GM21367 (cell line): ENCODE measurements at regions not wholly inside any gene's neighbourhood (a gene's known extent, or its start where the extent isn't known, plus 50 kb on each side); places are given as distances from the start of the nearest gene placed in this dataset.
A peak's percentile ranks its signal among the peaks of the same experiment; 100 is the strongest.

Experiments
- ATAC-seq: cut with Tn5 transposase; IDR thresholded peaks from one replicate; pipeline ENCODE4 v1.9.1; 2021; ENCODE audit not compliant: unreplicated experiment

GRCh38 chr6:148140772-148141557 lies 201.7 kb upstream of the SASH1 start:
- ATAC-seq: no peak

DNA sequence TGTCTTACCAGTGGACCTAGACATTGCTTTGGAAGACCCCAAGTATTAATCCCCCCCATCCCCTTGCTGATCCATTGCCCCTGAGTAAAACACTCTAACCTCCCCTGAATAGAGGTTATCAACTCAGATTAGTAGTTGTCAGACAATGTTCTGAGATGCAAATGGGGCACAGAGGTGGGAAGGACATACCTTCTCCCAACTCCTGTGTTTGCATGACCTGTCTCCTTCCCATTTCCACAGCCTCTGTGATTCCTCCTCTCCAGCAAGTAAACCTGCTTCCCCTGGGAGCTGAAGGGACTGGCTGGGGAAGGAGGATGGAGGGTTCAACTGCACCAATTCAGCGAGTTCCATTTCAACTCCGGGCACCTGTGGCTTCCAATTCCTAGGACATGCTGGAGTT lies 199.8 kb upstream of the SASH1 start:
- ATAC-seq: no peak

GRCh38 chr6:148143771-148144170 lies 198.9 kb upstream of the SASH1 start:
- ATAC-seq: no peak

DNA sequence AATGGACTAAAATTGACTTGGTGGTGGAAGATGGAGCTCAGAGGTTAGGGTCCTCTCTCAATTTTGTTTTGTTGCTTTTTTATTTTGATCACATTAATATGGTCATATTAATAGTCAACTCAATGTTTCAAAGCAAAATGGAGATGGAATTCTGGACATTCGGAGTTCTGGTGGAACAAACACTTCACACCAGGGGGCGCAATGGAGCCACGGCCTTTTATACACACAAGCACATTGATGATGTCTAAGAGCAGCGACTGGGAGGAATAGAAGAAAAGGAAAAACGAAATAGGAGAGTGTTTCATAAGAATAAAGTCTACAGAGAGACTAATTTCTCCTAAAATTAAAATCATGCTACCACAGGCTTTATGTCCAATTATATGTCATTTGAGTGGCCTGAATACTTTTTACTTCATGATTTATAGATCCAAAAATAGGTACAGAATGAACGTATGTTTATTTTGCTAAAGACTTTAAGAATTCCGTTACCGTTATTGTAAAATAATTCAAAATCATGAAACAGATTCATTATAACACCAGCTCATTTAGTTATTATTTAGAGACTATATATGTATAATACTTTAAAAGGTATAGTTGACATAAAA lies 197.6 kb upstream of the SASH1 start:
- peak; percentile 72 for ATAC-seq

- ATAC-seq: no peak
Observed at GRCh38 chr6:148146717-148147462, 195.7 kb upstream of the SASH1 start.

DNA sequence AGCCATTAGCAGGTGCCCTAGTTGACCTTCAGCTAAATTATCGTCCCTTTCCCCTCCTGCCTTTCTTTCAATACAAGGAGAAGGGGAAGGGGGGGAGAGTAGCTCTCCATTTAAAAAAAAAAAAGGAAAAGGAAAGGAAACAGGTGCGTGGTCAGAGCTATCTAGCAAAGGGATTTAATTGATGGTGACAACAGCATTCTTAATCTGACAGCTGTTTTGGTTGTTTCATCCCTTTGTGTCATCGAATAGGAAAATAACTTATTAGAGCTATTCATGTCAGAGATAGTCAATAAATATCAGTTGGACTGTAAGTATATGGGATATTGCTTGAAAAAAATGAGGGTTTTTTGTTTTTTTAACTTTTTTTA lies 195.2 kb upstream of the SASH1 start:
- ATAC-seq: no peak

DNA sequence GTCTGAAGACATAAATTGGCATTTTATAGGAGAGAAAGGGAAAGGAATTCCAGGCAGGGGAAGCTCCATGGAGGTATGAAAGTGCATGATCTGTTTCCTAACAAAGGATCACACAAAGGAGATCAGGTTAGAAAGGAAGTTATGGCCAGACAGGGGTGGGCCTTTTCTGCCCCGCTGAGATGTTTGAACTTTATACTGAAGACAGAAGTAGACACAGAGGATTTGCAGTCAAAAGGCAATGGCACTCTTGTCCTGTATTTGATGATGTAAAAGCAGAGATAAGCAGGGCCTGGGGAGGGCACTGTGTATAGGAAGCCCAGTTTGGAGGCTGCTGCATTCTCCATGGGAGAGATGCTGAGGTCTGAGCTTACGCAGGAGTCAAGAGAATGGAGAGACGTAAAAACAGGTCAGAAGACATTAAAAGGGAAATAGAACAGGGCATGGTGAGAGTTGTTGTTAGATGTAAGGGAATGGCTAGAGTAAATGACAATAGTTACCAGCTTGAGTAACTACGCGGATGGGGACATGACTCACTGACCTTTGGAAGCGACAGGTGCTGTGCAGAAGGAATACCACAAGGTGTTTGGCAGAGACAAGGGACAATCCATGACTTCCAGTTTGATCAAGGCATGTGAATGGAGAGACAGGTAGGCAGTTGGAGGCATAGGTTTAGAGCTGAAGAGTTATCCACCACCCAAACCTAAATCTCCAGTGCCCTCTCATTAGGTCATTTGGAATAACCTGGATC lies 190.6 kb upstream of the SASH1 start:
- ATAC-seq: no peak

DNA sequence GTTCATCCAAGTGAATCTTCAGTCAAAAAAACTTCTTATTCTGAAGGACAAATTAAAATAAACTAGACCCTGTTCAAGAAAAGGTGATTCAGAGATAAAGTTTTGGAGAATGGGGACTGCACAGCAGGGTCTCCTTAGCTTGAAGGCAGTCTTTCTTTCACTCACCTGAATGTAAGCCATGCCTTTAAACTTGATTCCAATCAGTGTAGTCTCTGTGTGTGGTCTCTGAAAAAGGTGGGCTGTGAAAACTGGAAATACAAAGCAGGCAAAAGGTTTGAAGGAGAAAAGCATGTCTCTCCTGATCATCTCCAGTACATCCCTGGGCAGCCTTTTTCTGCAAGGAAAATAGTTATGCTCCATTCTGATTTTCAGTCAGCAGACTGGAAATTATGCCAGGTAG lies 188.0 kb upstream of the SASH1 start:
- no peak for ATAC-seq

GRCh38 chr6:148155293-148155692 lies 187.3 kb upstream of the SASH1 start:
- ATAC-seq: no peak

DNA sequence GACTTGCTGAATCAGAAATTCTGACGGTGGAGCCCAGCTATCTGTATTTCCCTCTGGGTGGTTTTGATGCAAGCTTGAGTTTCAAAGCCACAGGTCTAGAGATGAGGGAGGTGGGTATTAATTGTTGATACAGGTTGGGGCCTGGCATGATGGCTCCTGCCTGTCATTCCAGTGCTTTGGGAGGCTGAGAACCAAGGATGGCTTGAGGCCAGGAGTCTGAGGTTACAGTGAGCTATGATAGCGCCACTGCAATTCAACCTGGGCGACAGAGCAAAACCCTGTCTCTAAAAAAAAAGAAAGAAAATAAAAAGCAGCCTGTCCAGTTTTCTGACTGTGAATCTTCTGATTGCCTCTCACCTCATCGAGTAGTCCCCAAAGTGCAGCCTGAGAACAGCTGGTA lies 184.8 kb upstream of the SASH1 start:
- no peak for ATAC-seq

DNA sequence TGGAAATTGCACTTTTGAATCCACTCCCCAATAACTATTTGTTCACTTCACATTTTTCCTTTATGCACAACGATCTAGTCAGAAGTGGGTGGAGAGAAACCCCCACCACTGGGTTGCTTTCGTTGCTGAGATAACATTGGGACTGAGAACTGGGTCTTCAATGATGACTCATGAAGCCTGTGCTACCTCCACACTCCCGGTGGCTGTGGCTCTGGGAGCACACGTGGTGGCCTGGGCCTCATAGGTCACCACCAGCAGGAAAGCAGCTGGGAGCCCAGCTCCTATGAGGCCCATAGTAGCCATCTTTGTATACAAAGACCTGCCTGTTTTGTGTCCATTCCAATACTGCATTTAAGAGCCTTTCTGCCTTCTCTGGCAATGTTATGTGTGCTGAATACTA lies 178.0 kb upstream of the SASH1 start:
- ATAC-seq: no peak

- ATAC-seq: peak; percentile 58
Observed at GRCh38 chr6:148166339-148166968, 176.2 kb upstream of the SASH1 start.

DNA sequence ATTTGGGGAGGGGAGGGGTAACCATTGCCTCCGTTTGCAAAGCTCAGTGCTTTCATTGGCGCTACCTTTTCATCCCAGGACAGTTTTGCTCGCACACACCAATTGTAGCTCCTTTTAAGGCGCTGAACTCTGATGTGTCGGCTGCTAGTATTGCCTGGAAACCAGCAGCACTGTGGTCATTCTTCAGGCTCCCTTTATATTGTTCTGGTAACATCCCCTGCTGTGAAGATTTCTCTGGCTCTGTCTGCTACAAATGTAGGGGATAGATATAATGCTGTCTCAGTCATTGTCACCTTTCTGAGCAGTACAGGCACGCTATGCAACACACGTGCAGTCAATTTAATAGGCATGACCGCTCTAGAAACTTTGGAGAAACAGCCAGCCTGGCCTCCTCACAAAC lies 172.9 kb upstream of the SASH1 start:
- ATAC-seq: no peak

- no peak for ATAC-seq
Observed at GRCh38 chr6:148170286-148170685, 172.4 kb upstream of the SASH1 start.

- ATAC-seq: no peak
Observed at GRCh38 chr6:148173548-148173947, 169.1 kb upstream of the SASH1 start.

DNA sequence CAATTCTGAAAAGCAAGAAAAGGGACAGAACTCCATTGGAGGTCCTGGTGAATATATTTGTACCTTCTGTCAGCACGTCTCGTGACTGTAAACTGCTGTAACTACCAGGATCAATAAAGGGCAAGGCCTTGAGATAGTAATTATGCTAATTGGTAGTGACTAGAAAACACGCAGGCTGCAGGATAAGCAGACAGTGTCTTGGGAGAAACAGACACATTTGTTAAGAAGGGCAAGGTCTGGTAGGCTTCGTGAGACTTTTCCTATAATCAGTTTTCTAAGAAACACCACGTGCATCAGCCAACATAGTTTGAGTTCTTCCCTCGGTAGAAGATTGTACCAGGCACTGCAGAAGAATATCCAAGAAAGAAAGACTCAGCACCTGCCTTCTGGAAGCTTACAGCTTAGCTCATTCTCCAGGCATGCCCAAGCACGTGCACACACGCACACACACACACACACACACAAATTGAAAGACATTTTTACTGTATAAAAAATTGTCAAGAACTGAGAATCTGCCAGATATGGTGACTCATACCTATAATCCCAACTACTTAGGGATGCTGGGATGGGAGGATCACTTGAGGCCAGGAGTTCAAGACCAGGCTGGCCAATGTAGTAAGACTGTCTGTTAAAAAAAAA lies 167.0 kb upstream of the SASH1 start:
- ATAC-seq: no peak

DNA sequence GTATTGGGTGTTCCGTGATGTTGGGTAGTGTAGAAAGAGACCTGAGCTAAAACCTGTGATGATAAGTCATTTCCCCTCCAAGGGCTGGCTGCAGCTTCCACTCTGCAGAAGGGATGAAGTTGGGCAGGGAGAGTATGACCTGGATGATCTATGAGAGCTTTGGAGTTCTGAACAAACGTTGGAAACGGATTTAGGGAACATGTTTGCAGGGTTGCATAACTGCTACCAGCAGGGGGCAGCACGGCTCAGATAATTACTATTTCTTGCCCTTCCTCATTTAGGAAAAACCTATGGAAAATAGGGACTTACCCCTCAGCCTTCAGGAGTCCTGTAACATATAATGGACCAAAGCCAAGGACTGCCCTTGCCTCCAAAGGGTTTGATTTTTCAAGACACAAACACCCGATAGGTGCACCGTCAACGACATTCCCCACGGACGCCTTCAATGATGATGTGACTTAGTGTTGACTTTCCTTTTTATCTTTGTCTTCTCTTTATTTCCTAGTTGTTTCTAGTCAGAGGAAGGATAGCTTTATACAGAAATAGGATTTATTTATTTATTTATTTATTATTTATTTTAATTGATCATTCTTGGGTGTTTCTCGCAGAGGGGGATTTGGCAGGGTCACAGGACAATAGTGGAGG lies 164.9 kb upstream of the SASH1 start:
- no peak for ATAC-seq

- ATAC-seq: no peak
Observed at GRCh38 chr6:148179786-148180185, 162.9 kb upstream of the SASH1 start.

DNA sequence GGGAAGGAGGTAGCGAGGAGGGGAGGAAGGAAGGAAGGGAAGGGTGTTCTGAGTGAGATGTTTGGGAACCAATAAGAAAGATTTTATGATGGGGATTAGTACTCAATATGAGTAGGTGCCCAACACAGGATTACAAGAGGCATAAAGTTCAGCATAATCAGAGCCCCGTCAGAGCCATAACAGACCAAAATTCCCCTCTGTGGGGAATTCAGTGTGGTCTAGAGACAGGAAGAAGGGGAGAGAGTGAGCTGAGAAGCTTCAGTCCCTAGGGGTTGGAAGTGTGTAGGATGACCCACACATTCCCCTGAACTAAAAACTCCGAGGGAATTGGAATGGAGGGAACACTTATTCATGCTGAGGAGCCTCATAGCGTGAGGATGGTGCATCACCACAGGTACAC lies 160.3 kb upstream of the SASH1 start:
- no peak for ATAC-seq

DNA sequence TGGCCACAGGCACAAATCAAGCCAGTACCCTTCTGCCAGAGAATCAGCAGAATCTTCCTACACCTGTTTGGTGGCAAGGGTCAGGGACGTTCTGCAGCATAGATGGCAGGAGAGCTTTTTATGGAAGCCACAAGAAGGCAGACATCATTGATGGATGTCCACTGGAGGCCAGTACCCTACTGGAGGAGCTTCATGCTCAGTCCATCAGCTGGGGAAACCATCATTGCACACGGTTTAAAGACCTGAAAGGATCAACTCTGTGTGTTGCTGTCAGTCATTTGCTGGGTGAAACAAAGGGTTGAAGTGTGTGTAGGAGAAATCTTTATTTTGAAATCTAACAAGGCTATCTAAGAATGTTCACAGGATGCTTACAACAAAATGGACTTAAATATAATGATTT lies 158.9 kb upstream of the SASH1 start:
- ATAC-seq: no peak
